ENCODE measurements at regions not wholly inside any gene's neighbourhood (a gene's known extent, or its start where the extent isn't known, plus 50 kb on each side); places are given as distances from the start of the nearest gene placed in this dataset.

GRCh38 chr3:170767576-170767941 lies 102.4 kb downstream of the RPL22L1 start:
- CTCF ChIA-PET, result interaction anchor here (0.6 kb wide), 1 partner anchor 298 kb away, joined by 4 read pairs; no protein-coding TSS in a partner anchor
- no peak overlapping the region for H3K27ac Mint-ChIP-seq (ENCODE audit: unreplicated experiment)
- no peaks in the 10 kb centered on the region for H3K9me3 Mint-ChIP-seq (ENCODE audit: low read depth, unreplicated experiment)
- intact Hi-C loops (cut with micrococcal nuclease; ENCODE audit: unreplicated experiment), result no loop called here
- no peaks in the 10 kb centered on the region for H3K4me1 Mint-ChIP-seq (ENCODE audit: low read depth, unreplicated experiment)
- no TSS peak for BruUV-seq (replicated peaks)
- no peak overlapping the region for H3K4me3 Mint-ChIP-seq (ENCODE audit: low read depth, unreplicated experiment)
- H3K36me3 Mint-ChIP-seq (ENCODE audit: insufficient read depth, unreplicated experiment), result no peaks in the 10 kb centered on the region
- DNase-seq, result no peak
- no peak for TF ChIP-seq CTCF (IDR thresholded peaks at IDR 0.05; ENCODE audit: unreplicated experiment)
- no peaks in the 10 kb centered on the region for H3K27me3 Mint-ChIP-seq (ENCODE audit: unreplicated experiment)

GRCh38 chr3:170766823-170767575 lies 103.0 kb downstream of the RPL22L1 start:
- Mint-ChIP-seq H3K27me3 (ENCODE audit: unreplicated experiment) (no peaks in the 10 kb centered on the region), H3K36me3 (ENCODE audit: insufficient read depth, unreplicated experiment) (no peaks in the 10 kb centered on the region), H3K9me3 (ENCODE audit: low read depth, unreplicated experiment) (no peaks in the 10 kb centered on the region), H3K4me1 (ENCODE audit: low read depth, unreplicated experiment) (no peaks in the 10 kb centered on the region), H3K27ac (ENCODE audit: unreplicated experiment) (no peak overlapping the region), H3K4me3 (ENCODE audit: low read depth, unreplicated experiment) (no peak overlapping the region)
- CTCF ChIA-PET, result interaction anchor here (0.6 kb wide), 1 partner anchor 298 kb away, joined by 4 read pairs; no protein-coding TSS in a partner anchor
- no peak for DNase-seq
- intact Hi-C loops (cut with micrococcal nuclease; ENCODE audit: unreplicated experiment), result no loop called here
- BruUV-seq (replicated peaks), result no TSS peak
- TF ChIP-seq CTCF (IDR thresholded peaks at IDR 0.05; ENCODE audit: unreplicated experiment), result no peak

DNA sequence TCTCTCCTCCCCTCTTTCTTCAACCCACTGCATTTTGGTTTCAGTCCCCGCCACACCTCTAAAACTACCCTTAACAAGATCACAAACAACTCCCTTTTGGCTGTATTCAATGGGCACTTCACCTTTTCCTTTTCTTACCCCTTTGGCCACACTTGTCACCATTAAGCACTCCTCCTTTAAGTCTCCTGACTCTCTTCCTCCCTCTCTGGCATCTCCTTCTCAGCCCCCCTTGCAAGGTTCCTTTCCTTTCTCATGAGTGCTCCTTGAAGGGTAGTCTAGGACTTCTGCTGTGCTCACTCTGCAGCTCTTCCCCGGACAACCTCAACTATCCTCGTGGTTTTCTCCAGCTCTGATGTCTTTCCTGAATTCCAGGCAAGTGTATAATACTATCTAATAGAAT lies 103.7 kb downstream of the RPL22L1 start:
- H3K9me3 Mint-ChIP-seq (ENCODE audit: low read depth, unreplicated experiment), result no peaks in the 10 kb centered on the region
- CTCF ChIA-PET, result no interaction called here
- H3K4me1 Mint-ChIP-seq (ENCODE audit: low read depth, unreplicated experiment), result no peaks in the 10 kb centered on the region
- H3K27ac Mint-ChIP-seq (ENCODE audit: unreplicated experiment), result no peak overlapping the region
- no peaks in the 10 kb centered on the region for H3K27me3 Mint-ChIP-seq (ENCODE audit: unreplicated experiment)
- no TSS peak for BruUV-seq (replicated peaks)
- H3K4me3 Mint-ChIP-seq (ENCODE audit: low read depth, unreplicated experiment), result no peak overlapping the region
- intact Hi-C loops (cut with micrococcal nuclease; ENCODE audit: unreplicated experiment), result no loop called here
- DNase-seq, result no peak
- TF ChIP-seq CTCF (IDR thresholded peaks at IDR 0.05; ENCODE audit: unreplicated experiment), result no peak
- H3K36me3 Mint-ChIP-seq (ENCODE audit: insufficient read depth, unreplicated experiment), result no peaks in the 10 kb centered on the region

DNA sequence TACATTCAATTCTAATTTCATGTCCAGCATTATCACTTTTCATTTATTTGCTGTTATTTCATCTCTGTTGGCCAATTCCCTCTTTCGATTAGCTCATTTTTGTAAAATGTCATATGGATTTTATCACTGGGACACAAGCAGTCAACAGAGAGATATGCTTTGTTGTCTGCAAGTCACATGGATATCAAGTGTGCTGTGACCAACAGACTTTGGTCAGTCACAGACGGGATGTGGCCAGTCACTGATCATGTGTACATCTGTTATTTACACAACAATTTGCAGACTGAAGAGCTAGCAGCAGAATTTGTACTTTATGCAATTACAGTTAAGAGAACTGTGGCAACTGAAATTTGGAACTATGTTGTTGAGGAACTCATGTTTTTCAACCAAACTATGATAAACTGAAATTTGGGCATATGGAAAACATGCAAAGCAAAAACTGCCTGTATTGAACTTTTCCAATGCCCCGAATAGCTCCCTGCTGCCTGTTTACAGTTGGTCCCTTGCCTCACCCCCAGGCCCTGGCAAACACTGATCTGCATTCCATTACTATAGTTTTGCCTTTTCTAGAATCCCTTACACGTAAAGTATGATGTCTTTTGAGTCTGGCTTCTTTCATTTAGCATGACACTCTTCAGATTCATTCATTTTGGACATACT lies 104.4 kb downstream of the RPL22L1 start:
- Mint-ChIP-seq H3K27me3 (ENCODE audit: unreplicated experiment) (no peaks in the 10 kb centered on the region), H3K27ac (ENCODE audit: unreplicated experiment) (no peak overlapping the region), H3K4me1 (ENCODE audit: low read depth, unreplicated experiment) (peaks cover 5% of the 10 kb centered on the region), H3K9me3 (ENCODE audit: low read depth, unreplicated experiment) (no peaks in the 10 kb centered on the region), H3K4me3 (ENCODE audit: low read depth, unreplicated experiment) (no peak overlapping the region), H3K36me3 (ENCODE audit: insufficient read depth, unreplicated experiment) (no peaks in the 10 kb centered on the region)
- CTCF ChIA-PET, result interaction anchor here (0.6 to 0.8 kb wide), 2 partner anchors 26 to 417 kb away, joined by 3 to 5 read pairs; no protein-coding TSS in a partner anchor
- no peak for TF ChIP-seq CTCF (IDR thresholded peaks at IDR 0.05; ENCODE audit: unreplicated experiment)
- no peak for DNase-seq
- intact Hi-C loops (cut with micrococcal nuclease; ENCODE audit: unreplicated experiment), result no loop called here
- BruUV-seq (replicated peaks), result no TSS peak

Data from Calu3 (cell line).